Keratinocyte (primary cell): ENCODE measurements at regions not wholly inside any gene's neighbourhood (a gene's known extent, or its start where the extent isn't known, plus 50 kb on each side); places are given as distances from the start of the nearest gene placed in this dataset.

Experiments used
- EZH2 ChIP-seq: IDR thresholded peaks from one replicate; pipeline ENCODE4 v1.6.1; 2012; ENCODE audit warnings: inconsistent platforms, mild to moderate bottlenecking, low read length, moderate library complexity
- TF ChIP-seq, protein P1 (sequence below), 3 experiments: IDR thresholded peaks in 1 of 3; conservative IDR thresholded peaks in 1 of 3; optimal IDR thresholded peaks in 1 of 3; 2 replicates in 2 of 3; 3 replicates in 1 of 3; pipeline versions ENCODE3 to v1.5.1; 2011; ENCODE audit warnings: low read length in 3 of 3, mild to moderate bottlenecking in 3 of 3, moderate library complexity in 2 of 3, control low read depth in 1 of 3, inconsistent platforms in 1 of 3; ENCODE audit not compliant: insufficient read depth in 2 of 3; ENCODE audit errors: extremely low read depth in 1 of 3

DNA sequence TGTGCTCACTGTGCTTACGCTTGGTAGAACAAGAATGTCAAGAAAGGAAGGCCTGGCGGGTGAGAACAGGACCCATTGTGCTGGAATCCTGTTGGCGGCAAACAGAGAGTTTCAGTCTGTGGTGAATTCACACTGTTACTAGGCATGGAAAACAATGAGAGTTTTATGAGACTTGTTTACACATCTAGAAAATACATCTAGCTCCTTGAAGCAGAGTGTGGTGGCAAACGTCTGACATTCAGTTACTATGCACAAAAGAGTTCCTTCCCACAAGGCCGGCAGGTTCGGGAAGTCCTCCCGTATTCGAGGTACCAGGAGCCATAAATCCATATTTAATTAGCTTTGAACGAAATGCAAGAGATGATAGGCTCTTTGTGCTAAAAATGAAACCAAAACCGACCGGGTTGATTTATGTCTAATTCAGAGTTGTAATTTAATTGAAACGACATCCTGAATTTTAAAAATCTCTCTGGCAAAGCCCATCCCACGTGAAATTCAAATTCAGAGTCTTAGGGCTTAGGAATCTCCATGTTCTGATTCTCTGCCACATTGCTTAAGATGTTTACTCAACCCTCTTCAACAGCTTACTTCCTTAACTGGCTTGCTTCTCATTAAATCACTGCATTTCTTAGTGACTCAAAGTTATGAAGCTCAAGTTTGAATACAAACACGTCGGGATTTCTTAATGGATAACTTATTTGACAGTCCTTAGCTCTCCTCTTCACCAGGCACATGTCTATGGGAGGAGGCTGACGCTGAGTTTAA, 299.9 kb upstream of the PITRM1 start:
- TF ChIP-seq EZH2: no peak
- TF ChIP-seq, protein P1, sequence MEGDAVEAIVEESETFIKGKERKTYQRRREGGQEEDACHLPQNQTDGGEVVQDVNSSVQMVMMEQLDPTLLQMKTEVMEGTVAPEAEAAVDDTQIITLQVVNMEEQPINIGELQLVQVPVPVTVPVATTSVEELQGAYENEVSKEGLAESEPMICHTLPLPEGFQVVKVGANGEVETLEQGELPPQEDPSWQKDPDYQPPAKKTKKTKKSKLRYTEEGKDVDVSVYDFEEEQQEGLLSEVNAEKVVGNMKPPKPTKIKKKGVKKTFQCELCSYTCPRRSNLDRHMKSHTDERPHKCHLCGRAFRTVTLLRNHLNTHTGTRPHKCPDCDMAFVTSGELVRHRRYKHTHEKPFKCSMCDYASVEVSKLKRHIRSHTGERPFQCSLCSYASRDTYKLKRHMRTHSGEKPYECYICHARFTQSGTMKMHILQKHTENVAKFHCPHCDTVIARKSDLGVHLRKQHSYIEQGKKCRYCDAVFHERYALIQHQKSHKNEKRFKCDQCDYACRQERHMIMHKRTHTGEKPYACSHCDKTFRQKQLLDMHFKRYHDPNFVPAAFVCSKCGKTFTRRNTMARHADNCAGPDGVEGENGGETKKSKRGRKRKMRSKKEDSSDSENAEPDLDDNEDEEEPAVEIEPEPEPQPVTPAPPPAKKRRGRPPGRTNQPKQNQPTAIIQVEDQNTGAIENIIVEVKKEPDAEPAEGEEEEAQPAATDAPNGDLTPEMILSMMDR (optimal IDR thresholded peaks at IDR 0.05 in 1 of 3, IDR thresholded peaks at IDR 0.05 in 1 of 3, conservative IDR thresholded peaks at IDR 0.05 in 1 of 3; ENCODE audit: extremely low read depth in 1 of 3, insufficient read depth in 2 of 3, low read length in 3 of 3): no peak
